ENCODE measurements at regions not wholly inside any gene's neighbourhood (a gene's known extent, or its start where the extent isn't known, plus 50 kb on each side); places are given as distances from the start of the nearest gene placed in this dataset.

DNA sequence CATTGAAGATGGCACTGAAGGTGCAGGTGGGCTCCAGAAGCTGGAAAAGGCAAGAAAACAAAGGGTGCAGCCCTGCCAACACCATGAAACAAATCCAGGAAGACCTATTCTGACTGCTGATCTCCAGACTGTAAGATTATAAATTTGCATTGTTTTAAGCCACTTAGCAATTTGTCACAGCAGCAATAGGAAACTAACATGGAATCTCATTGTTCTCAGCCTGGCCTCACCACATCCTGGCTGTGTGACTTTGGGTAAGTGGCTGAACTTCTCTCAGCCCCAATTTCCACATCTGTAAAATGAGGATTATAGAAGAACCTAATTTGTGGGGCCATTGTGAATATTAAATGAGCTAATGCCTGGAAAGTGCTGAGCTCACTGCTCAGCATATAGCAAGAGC, 160.4 kb upstream of the MAFB start (continued):
- TF ChIP-seq, protein P1, sequence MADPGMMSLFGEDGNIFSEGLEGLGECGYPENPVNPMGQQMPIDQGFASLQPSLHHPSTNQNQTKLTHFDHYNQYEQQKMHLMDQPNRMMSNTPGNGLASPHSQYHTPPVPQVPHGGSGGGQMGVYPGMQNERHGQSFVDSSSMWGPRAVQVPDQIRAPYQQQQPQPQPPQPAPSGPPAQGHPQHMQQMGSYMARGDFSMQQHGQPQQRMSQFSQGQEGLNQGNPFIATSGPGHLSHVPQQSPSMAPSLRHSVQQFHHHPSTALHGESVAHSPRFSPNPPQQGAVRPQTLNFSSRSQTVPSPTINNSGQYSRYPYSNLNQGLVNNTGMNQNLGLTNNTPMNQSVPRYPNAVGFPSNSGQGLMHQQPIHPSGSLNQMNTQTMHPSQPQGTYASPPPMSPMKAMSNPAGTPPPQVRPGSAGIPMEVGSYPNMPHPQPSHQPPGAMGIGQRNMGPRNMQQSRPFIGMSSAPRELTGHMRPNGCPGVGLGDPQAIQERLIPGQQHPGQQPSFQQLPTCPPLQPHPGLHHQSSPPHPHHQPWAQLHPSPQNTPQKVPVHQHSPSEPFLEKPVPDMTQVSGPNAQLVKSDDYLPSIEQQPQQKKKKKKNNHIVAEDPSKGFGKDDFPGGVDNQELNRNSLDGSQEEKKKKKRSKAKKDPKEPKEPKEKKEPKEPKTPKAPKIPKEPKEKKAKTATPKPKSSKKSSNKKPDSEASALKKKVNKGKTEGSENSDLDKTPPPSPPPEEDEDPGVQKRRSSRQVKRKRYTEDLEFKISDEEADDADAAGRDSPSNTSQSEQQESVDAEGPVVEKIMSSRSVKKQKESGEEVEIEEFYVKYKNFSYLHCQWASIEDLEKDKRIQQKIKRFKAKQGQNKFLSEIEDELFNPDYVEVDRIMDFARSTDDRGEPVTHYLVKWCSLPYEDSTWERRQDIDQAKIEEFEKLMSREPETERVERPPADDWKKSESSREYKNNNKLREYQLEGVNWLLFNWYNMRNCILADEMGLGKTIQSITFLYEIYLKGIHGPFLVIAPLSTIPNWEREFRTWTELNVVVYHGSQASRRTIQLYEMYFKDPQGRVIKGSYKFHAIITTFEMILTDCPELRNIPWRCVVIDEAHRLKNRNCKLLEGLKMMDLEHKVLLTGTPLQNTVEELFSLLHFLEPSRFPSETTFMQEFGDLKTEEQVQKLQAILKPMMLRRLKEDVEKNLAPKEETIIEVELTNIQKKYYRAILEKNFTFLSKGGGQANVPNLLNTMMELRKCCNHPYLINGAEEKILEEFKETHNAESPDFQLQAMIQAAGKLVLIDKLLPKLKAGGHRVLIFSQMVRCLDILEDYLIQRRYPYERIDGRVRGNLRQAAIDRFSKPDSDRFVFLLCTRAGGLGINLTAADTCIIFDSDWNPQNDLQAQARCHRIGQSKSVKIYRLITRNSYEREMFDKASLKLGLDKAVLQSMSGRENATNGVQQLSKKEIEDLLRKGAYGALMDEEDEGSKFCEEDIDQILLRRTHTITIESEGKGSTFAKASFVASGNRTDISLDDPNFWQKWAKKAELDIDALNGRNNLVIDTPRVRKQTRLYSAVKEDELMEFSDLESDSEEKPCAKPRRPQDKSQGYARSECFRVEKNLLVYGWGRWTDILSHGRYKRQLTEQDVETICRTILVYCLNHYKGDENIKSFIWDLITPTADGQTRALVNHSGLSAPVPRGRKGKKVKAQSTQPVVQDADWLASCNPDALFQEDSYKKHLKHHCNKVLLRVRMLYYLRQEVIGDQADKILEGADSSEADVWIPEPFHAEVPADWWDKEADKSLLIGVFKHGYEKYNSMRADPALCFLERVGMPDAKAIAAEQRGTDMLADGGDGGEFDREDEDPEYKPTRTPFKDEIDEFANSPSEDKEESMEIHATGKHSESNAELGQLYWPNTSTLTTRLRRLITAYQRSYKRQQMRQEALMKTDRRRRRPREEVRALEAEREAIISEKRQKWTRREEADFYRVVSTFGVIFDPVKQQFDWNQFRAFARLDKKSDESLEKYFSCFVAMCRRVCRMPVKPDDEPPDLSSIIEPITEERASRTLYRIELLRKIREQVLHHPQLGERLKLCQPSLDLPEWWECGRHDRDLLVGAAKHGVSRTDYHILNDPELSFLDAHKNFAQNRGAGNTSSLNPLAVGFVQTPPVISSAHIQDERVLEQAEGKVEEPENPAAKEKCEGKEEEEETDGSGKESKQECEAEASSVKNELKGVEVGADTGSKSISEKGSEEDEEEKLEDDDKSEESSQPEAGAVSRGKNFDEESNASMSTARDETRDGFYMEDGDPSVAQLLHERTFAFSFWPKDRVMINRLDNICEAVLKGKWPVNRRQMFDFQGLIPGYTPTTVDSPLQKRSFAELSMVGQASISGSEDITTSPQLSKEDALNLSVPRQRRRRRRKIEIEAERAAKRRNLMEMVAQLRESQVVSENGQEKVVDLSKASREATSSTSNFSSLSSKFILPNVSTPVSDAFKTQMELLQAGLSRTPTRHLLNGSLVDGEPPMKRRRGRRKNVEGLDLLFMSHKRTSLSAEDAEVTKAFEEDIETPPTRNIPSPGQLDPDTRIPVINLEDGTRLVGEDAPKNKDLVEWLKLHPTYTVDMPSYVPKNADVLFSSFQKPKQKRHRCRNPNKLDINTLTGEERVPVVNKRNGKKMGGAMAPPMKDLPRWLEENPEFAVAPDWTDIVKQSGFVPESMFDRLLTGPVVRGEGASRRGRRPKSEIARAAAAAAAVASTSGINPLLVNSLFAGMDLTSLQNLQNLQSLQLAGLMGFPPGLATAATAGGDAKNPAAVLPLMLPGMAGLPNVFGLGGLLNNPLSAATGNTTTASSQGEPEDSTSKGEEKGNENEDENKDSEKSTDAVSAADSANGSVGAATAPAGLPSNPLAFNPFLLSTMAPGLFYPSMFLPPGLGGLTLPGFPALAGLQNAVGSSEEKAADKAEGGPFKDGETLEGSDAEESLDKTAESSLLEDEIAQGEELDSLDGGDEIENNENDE (IDR thresholded peaks at IDR 0.05; ENCODE audit: insufficient replicate concordance, low read length): no peak
- TF ChIP-seq NRF1 (IDR thresholded peaks at IDR 0.05; ENCODE audit: low read depth, low read length) (no peak), ZNF274 (IDR thresholded peaks at IDR 0.05; ENCODE audit: borderline replicate concordance, extremely low read depth, low read length) (no peak), SIRT6 (IDR thresholded peaks at IDR 0.05; ENCODE audit: low read length) (no peak), TBP (IDR thresholded peaks at IDR 0.05; ENCODE audit: low read depth, low read length) (no peak), SRF (IDR thresholded peaks at IDR 0.05; ENCODE audit: low read depth, low read length) (no peak), KDM5A (IDR thresholded peaks at IDR 0.05; ENCODE audit: low read length) (no peak), SP2 (IDR thresholded peaks at IDR 0.05; ENCODE audit: low read length) (no peak), CTBP2 (IDR thresholded peaks at IDR 0.05; ENCODE audit: borderline replicate concordance, insufficient read depth, insufficient read length, low read length) (no peak), RBBP5 (IDR thresholded peaks at IDR 0.05; ENCODE audit: borderline replicate concordance, low read depth, low read length) (no peak), TCF12 (IDR thresholded peaks at IDR 0.05; ENCODE audit: low read depth, low read length) (no peak), CBX5 (IDR thresholded peaks at IDR 0.05; ENCODE audit: low read depth, low read length) (no peak)
